GM23338 (cell line): ENCODE measurements at regions not wholly inside any gene's neighbourhood (a gene's known extent, or its start where the extent isn't known, plus 50 kb on each side); places are given as distances from the start of the nearest gene placed in this dataset.
A peak's percentile ranks its signal among the peaks of the same experiment; 100 is the strongest.

ENCODE experiments used
- ATAC-seq: fragments of 200-7000 bp; cut with Tn5 transposase; 3 replicates; pipeline ENCODE4 v1.9.1; 2020
- DNase-seq: peaks from one replicate; pipeline ENCODE4 v3.0.0-alpha.2; 2015; ENCODE audit warnings: low spot score
- H2AFZ ChIP-seq: fragments of 200-600 bp; sonication (generic); 2 replicates; pipeline ENCODE4 v1.8.0; 2016; ENCODE audit warnings: antibody characterized with exemption, mild to moderate bottlenecking, moderate library complexity
- H3F3A ChIP-seq: fragments of 200-600 bp; sonication (generic); replicated peaks from 2 replicates; pipeline ENCODE4 v1.8.0; 2017; ENCODE audit warnings: antibody characterized with exemption, mixed run types, low read depth
- H3K27ac ChIP-seq: fragments of 200-600 bp; sonication (generic); 2 replicates; pipeline ENCODE4 v1.6.1; 2016; ENCODE audit warnings: low read depth
- H3K27me3 ChIP-seq: fragments of 200-600 bp; sonication (generic); 2 replicates; pipeline ENCODE4 v1.8.0; 2016; ENCODE audit warnings: mild to moderate bottlenecking, mixed run types, moderate library complexity; ENCODE audit not compliant: insufficient read depth
- H3K36me3 ChIP-seq: fragments of 200-600 bp; sonication (generic); 2 replicates; pipeline ENCODE4 v1.8.0; 2016; ENCODE audit warnings: mild to moderate bottlenecking; ENCODE audit not compliant: insufficient read depth
- H3K4me1 ChIP-seq: fragments of 200-600 bp; sonication (generic); 2 replicates; pipeline ENCODE4 v1.8.0; 2016; ENCODE audit warnings: mild to moderate bottlenecking, moderate library complexity; ENCODE audit not compliant: insufficient read depth
- H3K4me2 ChIP-seq: fragments of 200-600 bp; sonication (generic); 2 replicates; pipeline ENCODE4 v1.7.1; 2017; ENCODE audit warnings: mixed run types
- H3K4me3 ChIP-seq: fragments of 200-600 bp; sonication (generic); 2 replicates; pipeline ENCODE4 v1.6.1; 2016; ENCODE audit warnings: mixed run types
- H3K79me2 ChIP-seq: fragments of 200-600 bp; sonication (generic); replicated peaks from 2 replicates; pipeline ENCODE4 v1.8.0; 2017; ENCODE audit warnings: mild to moderate bottlenecking; ENCODE audit not compliant: insufficient read depth
- H3K9me2 ChIP-seq: fragments of 200-600 bp; sonication (generic); 2 replicates; pipeline ENCODE4 v1.8.0; 2017; ENCODE audit not compliant: insufficient read depth
- H4K20me1 ChIP-seq: fragments of 200-600 bp; sonication (generic); replicated peaks from 2 replicates; pipeline ENCODE4 v1.8.0; 2017; ENCODE audit warnings: mild to moderate bottlenecking; ENCODE audit not compliant: insufficient read depth
- H3K27ac Mint-ChIP-seq: 2 replicates; pipeline ENCODE4 v1.8.0; 2020; ENCODE audit warnings: inconsistent platforms, mild to moderate bottlenecking, moderate library complexity, mixed read lengths
- H3K27me3 Mint-ChIP-seq: 3 replicates; pipeline ENCODE4 v1.8.0; 2022; ENCODE audit warnings: low read depth, mild to moderate bottlenecking, moderate library complexity, mixed read lengths, inconsistent platforms; ENCODE audit not compliant: insufficient read depth, poor library complexity
- H3K36me3 Mint-ChIP-seq: 3 replicates; pipeline ENCODE4 v1.8.0; 2021; ENCODE audit warnings: low read depth, mild to moderate bottlenecking, inconsistent platforms, moderate library complexity, mixed read lengths
- H3K4me1 Mint-ChIP-seq: 3 replicates; pipeline ENCODE4 v1.8.0; 2020; ENCODE audit warnings: mild to moderate bottlenecking, inconsistent platforms, mixed read lengths
- H3K4me3 Mint-ChIP-seq: 3 replicates; pipeline ENCODE4 v1.8.0; 2021; ENCODE audit warnings: moderate library complexity, mild to moderate bottlenecking, inconsistent platforms, mixed read lengths
- H3K9me3 Mint-ChIP-seq: 3 replicates; pipeline ENCODE4 v1.8.0; 2020; ENCODE audit warnings: moderate library complexity, mild to moderate bottlenecking, inconsistent platforms, mixed read lengths
- EZH2phosphoT487 ChIP-seq: fragments of 200-600 bp; sonication (generic); IDR thresholded peaks from one replicate; pipeline ENCODE4 v1.8.1; 2018; ENCODE audit warnings: antibody characterized with exemption; ENCODE audit not compliant: unreplicated experiment
- TF ChIP-seq, protein P1 (sequence below): fragments of 250-450 bp; sonication (Bioruptor Pico); IDR thresholded peaks from 2 replicates; pipeline ENCODE4 v1.5.0; 2020; ENCODE audit warnings: mild to moderate bottlenecking, moderate library complexity
- TF ChIP-seq, protein P2 (sequence below), 2 experiments: fragments of 200-600 bp in 1 of 2; sonication (generic) in 1 of 2; conservative IDR thresholded peaks; 2 replicates each; pipeline versions ENCODE4 v1.5.1 to v1.6.1; 2016 to 2017; ENCODE audit warnings: antibody characterized with exemption in 2 of 2, low read depth in 2 of 2, mild to moderate bottlenecking in 2 of 2, moderate library complexity in 1 of 2

DNA sequence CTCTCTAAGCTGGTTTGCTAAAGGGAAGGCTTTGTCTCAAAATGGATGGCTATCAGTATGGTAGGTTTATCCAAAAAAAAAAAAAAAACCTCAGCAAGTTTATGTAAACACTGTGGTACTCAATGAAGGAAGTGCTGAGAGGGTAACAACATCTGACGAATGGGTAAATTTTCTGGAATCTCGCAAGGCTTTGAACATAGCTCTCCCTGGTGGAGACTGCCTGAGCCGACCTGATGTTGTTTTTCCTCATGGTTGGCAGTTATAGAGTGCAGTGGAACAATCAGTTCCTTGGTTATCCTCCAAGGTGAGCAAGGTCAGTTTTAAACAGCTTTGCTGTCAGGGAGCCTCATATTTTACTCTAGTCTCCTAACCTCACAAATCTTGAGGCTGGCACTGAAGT lies 94.6 kb downstream of the ZPLD1 start:
- Histone ChIP-seq H3K79me2 (no peaks in the 10 kb centered on the region), H2AFZ (peak overlapping the region; percentile 39; the same call in 1 of the 2 replicates), H3F3A (no peaks in the 10 kb centered on the region), H3K27me3 (no peaks in the 10 kb centered on the region), H3K4me3 (no peak overlapping the region), H3K9me2 (no peaks in the 10 kb centered on the region; the same call in 1 of the 2 replicates), H3K36me3 (no peaks in the 10 kb centered on the region), H3K4me1 (no peaks in the 10 kb centered on the region), H4K20me1 (no peaks in the 10 kb centered on the region), H3K4me2 (no peak overlapping the region), H3K27ac (no peak overlapping the region)
- Mint-ChIP-seq H3K4me1 (peaks cover 2% of the 10 kb centered on the region; the same call in 1 of the 3 replicates), H3K4me3 (no peak overlapping the region), H3K36me3 (no peaks in the 10 kb centered on the region), H3K9me3 (no peaks in the 10 kb centered on the region), H3K27me3 (no peaks in the 10 kb centered on the region), H3K27ac (no peak overlapping the region)
- ATAC-seq (peak; percentile 89), DNase-seq (peak; percentile 69)
- no peak for TF ChIP-seq EZH2phosphoT487
- TF ChIP-seq, protein P1, sequence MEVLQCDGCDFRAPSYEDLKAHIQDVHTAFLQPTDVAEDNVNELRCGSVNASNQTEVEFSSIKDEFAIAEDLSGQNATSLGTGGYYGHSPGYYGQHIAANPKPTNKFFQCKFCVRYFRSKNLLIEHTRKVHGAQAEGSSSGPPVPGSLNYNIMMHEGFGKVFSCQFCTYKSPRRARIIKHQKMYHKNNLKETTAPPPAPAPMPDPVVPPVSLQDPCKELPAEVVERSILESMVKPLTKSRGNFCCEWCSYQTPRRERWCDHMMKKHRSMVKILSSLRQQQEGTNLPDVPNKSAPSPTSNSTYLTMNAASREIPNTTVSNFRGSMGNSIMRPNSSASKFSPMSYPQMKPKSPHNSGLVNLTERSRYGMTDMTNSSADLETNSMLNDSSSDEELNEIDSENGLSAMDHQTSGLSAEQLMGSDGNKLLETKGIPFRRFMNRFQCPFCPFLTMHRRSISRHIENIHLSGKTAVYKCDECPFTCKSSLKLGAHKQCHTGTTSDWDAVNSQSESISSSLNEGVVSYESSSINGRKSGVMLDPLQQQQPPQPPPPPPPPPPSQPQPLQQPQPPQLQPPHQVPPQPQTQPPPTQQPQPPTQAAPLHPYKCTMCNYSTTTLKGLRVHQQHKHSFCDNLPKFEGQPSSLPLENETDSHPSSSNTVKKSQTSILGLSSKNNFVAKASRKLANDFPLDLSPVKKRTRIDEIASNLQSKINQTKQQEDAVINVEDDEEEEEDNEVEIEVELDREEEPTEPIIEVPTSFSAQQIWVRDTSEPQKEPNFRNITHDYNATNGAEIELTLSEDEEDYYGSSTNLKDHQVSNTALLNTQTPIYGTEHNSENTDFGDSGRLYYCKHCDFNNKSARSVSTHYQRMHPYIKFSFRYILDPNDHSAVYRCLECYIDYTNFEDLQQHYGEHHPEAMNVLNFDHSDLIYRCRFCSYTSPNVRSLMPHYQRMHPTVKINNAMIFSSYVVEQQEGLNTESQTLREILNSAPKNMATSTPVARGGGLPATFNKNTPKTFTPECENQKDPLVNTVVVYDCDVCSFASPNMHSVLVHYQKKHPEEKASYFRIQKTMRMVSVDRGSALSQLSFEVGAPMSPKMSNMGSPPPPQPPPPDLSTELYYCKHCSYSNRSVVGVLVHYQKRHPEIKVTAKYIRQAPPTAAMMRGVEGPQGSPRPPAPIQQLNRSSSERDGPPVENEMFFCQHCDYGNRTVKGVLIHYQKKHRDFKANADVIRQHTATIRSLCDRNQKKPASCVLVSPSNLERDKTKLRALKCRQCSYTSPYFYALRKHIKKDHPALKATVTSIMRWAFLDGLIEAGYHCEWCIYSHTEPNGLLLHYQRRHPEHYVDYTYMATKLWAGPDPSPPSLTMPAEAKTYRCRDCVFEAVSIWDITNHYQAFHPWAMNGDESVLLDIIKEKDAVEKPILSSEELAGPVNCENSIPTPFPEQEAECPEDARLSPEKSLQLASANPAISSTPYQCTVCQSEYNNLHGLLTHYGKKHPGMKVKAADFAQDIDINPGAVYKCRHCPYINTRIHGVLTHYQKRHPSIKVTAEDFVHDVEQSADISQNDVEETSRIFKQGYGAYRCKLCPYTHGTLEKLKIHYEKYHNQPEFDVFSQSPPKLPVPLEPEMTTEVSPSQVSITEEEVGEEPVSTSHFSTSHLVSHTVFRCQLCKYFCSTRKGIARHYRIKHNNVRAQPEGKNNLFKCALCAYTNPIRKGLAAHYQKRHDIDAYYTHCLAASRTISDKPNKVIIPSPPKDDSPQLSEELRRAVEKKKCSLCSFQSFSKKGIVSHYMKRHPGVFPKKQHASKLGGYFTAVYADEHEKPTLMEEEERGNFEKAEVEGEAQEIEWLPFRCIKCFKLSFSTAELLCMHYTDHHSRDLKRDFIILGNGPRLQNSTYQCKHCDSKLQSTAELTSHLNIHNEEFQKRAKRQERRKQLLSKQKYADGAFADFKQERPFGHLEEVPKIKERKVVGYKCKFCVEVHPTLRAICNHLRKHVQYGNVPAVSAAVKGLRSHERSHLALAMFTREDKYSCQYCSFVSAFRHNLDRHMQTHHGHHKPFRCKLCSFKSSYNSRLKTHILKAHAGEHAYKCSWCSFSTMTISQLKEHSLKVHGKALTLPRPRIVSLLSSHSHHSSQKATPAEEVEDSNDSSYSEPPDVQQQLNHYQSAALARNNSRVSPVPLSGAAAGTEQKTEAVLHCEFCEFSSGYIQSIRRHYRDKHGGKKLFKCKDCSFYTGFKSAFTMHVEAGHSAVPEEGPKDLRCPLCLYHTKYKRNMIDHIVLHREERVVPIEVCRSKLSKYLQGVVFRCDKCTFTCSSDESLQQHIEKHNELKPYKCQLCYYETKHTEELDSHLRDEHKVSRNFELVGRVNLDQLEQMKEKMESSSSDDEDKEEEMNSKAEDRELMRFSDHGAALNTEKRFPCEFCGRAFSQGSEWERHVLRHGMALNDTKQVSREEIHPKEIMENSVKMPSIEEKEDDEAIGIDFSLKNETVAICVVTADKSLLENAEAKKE, result no peak
- TF ChIP-seq, protein P2, sequence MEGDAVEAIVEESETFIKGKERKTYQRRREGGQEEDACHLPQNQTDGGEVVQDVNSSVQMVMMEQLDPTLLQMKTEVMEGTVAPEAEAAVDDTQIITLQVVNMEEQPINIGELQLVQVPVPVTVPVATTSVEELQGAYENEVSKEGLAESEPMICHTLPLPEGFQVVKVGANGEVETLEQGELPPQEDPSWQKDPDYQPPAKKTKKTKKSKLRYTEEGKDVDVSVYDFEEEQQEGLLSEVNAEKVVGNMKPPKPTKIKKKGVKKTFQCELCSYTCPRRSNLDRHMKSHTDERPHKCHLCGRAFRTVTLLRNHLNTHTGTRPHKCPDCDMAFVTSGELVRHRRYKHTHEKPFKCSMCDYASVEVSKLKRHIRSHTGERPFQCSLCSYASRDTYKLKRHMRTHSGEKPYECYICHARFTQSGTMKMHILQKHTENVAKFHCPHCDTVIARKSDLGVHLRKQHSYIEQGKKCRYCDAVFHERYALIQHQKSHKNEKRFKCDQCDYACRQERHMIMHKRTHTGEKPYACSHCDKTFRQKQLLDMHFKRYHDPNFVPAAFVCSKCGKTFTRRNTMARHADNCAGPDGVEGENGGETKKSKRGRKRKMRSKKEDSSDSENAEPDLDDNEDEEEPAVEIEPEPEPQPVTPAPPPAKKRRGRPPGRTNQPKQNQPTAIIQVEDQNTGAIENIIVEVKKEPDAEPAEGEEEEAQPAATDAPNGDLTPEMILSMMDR (conservative IDR thresholded peaks at IDR 0.05; ENCODE audit: low read depth in 2 of 2), result peak; percentile 63 to 79
